OCI-LY1 (cell line): ENCODE measurements at regions not wholly inside any gene's neighbourhood (a gene's known extent, or its start where the extent isn't known, plus 50 kb on each side); places are given as distances from the start of the nearest gene placed in this dataset.

Source experiments
- H2AFZ ChIP-seq: fragments of 200-600 bp; sonication (generic), shearing (Covaris generic); 2 replicates; pipeline ENCODE4 v1.6.0; 2014; ENCODE audit warnings: antibody characterized with exemption, mild to moderate bottlenecking, low read length
- H3F3A ChIP-seq: fragments of 200-600 bp; sonication (generic), shearing (Covaris generic); 2 replicates; pipeline ENCODE4 v1.6.0; 2014; ENCODE audit warnings: mild to moderate bottlenecking, antibody characterized with exemption, low read length, moderate library complexity; ENCODE audit not compliant: insufficient read depth
- H3K27ac ChIP-seq: fragments of 200-600 bp; sonication (generic); 2 replicates; pipeline ENCODE4 v1.5.1; 2014; ENCODE audit warnings: low read length, mixed run types, mild to moderate bottlenecking, low read depth; ENCODE audit not compliant: poor library complexity, severe bottlenecking
- H3K27me3 ChIP-seq: fragments of 200-600 bp; sonication (generic); 2 replicates; pipeline ENCODE4 v1.6.0; 2014; ENCODE audit warnings: antibody characterized with exemption, mild to moderate bottlenecking, low read length, moderate library complexity; ENCODE audit not compliant: insufficient read depth
- H3K36me3 ChIP-seq: fragments of 200-600 bp; sonication (generic); 2 replicates; pipeline ENCODE4 v1.6.1; 2014; ENCODE audit warnings: mild to moderate bottlenecking, antibody characterized with exemption, low read length, moderate library complexity, mixed read lengths; ENCODE audit not compliant: insufficient read depth
- H3K4me1 ChIP-seq: fragments of 200-600 bp; sonication (generic); 2 replicates; pipeline ENCODE4 v1.5.1; 2014; ENCODE audit warnings: mild to moderate bottlenecking, low read length, moderate library complexity; ENCODE audit not compliant: insufficient read depth, severe bottlenecking
- H3K4me2 ChIP-seq: fragments of 200-600 bp; sonication (generic), shearing (Covaris generic); 2 replicates; pipeline ENCODE4 v1.6.1; 2014; ENCODE audit warnings: low read length
- H3K4me3 ChIP-seq: fragments of 200-600 bp; sonication (generic); 2 replicates; pipeline ENCODE4 v1.5.1; 2014; ENCODE audit warnings: low read length, low read depth, mild to moderate bottlenecking, mixed read lengths; ENCODE audit not compliant: poor library complexity, severe bottlenecking
- H3K79me2 ChIP-seq: fragments of 200-600 bp; shearing (Covaris generic); 2 replicates; pipeline ENCODE4 v1.6.1; 2016; ENCODE audit warnings: mixed run types, low read length, mixed read lengths; ENCODE audit not compliant: insufficient read depth
- H3K9ac ChIP-seq: fragments of 200-600 bp; sonication (generic), shearing (Covaris generic); 2 replicates; pipeline ENCODE4 v1.6.1; 2014; ENCODE audit warnings: mild to moderate bottlenecking, low read length, mixed read lengths
- H3K9me2 ChIP-seq: fragments of 200-600 bp; sonication (generic), shearing (Covaris generic); 2 replicates; pipeline ENCODE4 v1.6.1; 2014; ENCODE audit warnings: low read depth, mild to moderate bottlenecking, low read length, mixed read lengths
- H3K9me3 ChIP-seq: fragments of 200-600 bp; shearing (Covaris generic); 2 replicates; pipeline ENCODE4 v1.6.1; 2014; ENCODE audit warnings: low read length, mixed read lengths
- H4K20me1 ChIP-seq: fragments of 200-600 bp; sonication (generic), shearing (Covaris generic); 2 replicates; pipeline ENCODE4 v1.6.0; 2016; ENCODE audit warnings: mild to moderate bottlenecking, low read length; ENCODE audit not compliant: insufficient read depth
- EZH2 ChIP-seq: fragments of 200-600 bp; sonication (generic), shearing (Covaris generic); IDR thresholded peaks from 2 replicates; pipeline ENCODE4 v1.8.0; 2017; ENCODE audit warnings: borderline replicate concordance, mixed run types, mild to moderate bottlenecking, antibody characterized with exemption, low read length, moderate library complexity, mixed read lengths
- TF ChIP-seq, protein P1 (sequence below): fragments of 200-600 bp; sonication (generic), shearing (Covaris generic); IDR thresholded peaks from 2 replicates; pipeline ENCODE4 v1.5.1; 2017; ENCODE audit warnings: mild to moderate bottlenecking, antibody characterized with exemption, low read length, moderate library complexity, mixed read lengths

DNA sequence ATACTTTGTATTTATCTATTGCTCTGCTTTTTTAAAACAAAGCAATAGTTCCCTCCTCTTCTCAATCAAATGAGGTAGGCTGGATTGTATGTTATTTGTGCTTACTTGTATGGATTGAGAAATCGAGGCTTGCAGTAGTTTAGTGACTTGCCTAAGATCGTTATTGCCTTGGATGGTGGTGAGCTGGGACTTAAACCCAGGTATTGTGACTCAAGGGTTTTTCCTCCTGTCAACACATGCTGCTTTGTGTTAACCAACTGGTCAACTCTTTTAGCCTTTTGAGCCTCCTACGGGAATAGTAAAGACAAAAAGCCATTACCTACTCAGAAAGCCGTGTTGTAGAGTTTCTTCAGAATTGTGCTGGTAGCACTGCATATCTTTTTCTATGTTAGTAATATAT is 95.2 kb upstream of the THUMPD2 start:
- Histone ChIP-seq H3K27me3 (no peaks in the 10 kb centered on the region), H3K4me2 (no peak overlapping the region), H3F3A (no peaks in the 10 kb centered on the region), H3K9ac (no peak overlapping the region), H3K36me3 (no peaks in the 10 kb centered on the region), H4K20me1 (no peaks in the 10 kb centered on the region), H3K4me3 (no peak overlapping the region), H2AFZ (no peak overlapping the region), H3K9me2 (no peaks in the 10 kb centered on the region), H3K27ac (no peak overlapping the region), H3K4me1 (no peaks in the 10 kb centered on the region), H3K9me3 (no peaks in the 10 kb centered on the region), H3K79me2 (no peaks in the 10 kb centered on the region)
- TF ChIP-seq, protein P1, sequence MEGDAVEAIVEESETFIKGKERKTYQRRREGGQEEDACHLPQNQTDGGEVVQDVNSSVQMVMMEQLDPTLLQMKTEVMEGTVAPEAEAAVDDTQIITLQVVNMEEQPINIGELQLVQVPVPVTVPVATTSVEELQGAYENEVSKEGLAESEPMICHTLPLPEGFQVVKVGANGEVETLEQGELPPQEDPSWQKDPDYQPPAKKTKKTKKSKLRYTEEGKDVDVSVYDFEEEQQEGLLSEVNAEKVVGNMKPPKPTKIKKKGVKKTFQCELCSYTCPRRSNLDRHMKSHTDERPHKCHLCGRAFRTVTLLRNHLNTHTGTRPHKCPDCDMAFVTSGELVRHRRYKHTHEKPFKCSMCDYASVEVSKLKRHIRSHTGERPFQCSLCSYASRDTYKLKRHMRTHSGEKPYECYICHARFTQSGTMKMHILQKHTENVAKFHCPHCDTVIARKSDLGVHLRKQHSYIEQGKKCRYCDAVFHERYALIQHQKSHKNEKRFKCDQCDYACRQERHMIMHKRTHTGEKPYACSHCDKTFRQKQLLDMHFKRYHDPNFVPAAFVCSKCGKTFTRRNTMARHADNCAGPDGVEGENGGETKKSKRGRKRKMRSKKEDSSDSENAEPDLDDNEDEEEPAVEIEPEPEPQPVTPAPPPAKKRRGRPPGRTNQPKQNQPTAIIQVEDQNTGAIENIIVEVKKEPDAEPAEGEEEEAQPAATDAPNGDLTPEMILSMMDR = no peak
- no peak for TF ChIP-seq EZH2

DNA sequence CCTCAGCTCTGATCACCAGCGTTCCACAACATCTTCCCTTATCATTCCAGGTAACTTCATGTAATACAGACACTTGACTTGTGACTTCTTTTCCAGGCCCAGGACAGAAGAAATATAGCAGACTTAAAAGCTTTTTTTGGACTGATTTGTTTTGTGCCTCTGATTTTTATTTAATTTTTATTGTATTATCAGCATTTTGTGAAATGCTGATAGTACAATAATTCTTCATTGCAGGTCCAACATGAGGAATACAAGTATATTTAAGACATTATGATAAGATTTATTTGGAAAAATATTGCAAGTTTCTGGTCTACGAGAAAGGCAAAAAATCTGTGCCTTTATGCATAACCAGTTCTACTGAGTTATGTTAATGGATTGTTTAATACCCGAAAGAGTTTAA is 94.5 kb upstream of the THUMPD2 start:
- H3K4me3 ChIP-seq = no peak overlapping the region
- TF ChIP-seq, protein P1 = no peak
- no peak for TF ChIP-seq EZH2
- H3K4me2 ChIP-seq = no peak overlapping the region

DNA sequence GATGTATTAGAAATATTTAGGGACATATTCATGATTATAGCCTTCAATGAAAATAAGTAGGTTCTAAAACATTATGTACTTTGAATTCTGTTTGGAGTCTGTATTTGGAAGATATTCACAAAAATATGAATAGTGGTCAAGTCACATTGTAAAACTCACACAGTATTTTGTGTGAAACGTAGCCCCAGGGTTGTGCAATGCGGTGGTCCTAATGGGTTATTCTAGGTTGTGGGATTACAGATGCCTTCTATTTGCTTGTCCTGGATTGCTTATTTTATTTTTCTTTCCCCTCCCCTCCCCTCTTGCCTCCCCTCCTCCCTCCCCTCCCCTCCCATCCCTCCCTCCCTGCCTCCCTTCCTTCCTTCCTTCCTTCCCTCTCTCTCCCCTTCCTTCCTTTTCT is 93.7 kb upstream of the THUMPD2 start:
- Histone ChIP-seq H4K20me1 (no peaks in the 10 kb centered on the region), H3K36me3 (no peaks in the 10 kb centered on the region), H3K9me2 (no peaks in the 10 kb centered on the region), H3K27me3 (no peaks in the 10 kb centered on the region), H3F3A (no peaks in the 10 kb centered on the region), H3K27ac (no peak overlapping the region), H3K4me2 (no peak overlapping the region), H3K4me1 (no peaks in the 10 kb centered on the region), H3K4me3 (no peak overlapping the region), H3K9ac (no peak overlapping the region), H2AFZ (no peak overlapping the region), H3K9me3 (no peaks in the 10 kb centered on the region), H3K79me2 (no peaks in the 10 kb centered on the region)
- no peak for TF ChIP-seq EZH2
- TF ChIP-seq, protein P1 = no peak

More for the DNA sequence above, 94.5 kb upstream of the THUMPD2 start:
- no peak overlapping the region for H3K27ac ChIP-seq
- H3K79me2 ChIP-seq = no peaks in the 10 kb centered on the region
- no peaks in the 10 kb centered on the region for H4K20me1 ChIP-seq
- H3K36me3 ChIP-seq = no peaks in the 10 kb centered on the region
- no peaks in the 10 kb centered on the region for H3K4me1 ChIP-seq
- H3K9me2 ChIP-seq = no peaks in the 10 kb centered on the region
- no peak overlapping the region for H3K9ac ChIP-seq
- H3K27me3 ChIP-seq = no peaks in the 10 kb centered on the region
- H2AFZ ChIP-seq = no peak overlapping the region
- H3K9me3 ChIP-seq = no peaks in the 10 kb centered on the region
- no peaks in the 10 kb centered on the region for H3F3A ChIP-seq
